ENCODE measurements at regions not wholly inside any gene's neighbourhood (a gene's known extent, or its start where the extent isn't known, plus 50 kb on each side); places are given as distances from the start of the nearest gene placed in this dataset.
"Not testable (repeated sequence)": the region's sequence is repeated elsewhere in the genome, so short reads cannot be mapped to it uniquely, and the experiment has no call there.

DNA sequence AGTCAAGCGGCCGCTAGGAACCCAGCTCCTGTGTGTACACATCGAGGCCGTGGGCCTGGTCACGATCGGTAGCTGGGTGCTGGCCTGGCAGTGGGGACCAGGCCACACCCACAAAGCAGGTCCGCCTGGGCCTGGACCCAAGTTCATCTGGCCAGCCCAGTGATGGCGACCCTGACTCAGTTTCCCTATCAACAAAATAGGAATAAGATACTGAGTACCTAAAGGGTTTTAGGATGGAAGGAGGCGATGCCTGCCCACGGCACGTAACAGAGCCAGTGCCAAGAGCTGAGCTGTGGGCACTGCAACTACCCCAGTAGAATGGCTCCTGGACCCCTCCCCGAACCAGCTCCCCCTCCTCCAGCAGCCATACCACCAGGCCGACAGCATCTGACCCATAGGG lies 243.5 kb upstream of the SGCG start:
- WGBS (ENCODE audit: insufficient coverage): 96% methylated on average over 7 of the region's 13 CpGs
- Histone ChIP-seq H3K9me3 (replicated peaks; ENCODE audit: control insufficient read depth, low read depth, low read length) (no peaks in the 10 kb centered on the region), H3K4me1 (ENCODE audit: control insufficient read depth, insufficient read depth, low read length) (no peaks in the 10 kb centered on the region), H3K36me3 (ENCODE audit: control insufficient read depth, insufficient read depth, low read length) (no peaks in the 10 kb centered on the region), H3K27ac (ENCODE audit: low read length) (no peak overlapping the region), H3K4me3 (ENCODE audit: low read length) (no peak overlapping the region), H3K27me3 (ENCODE audit: control insufficient read depth, insufficient read depth, low read length) (no peaks in the 10 kb centered on the region)
- no peak for DNase-seq

DNA sequence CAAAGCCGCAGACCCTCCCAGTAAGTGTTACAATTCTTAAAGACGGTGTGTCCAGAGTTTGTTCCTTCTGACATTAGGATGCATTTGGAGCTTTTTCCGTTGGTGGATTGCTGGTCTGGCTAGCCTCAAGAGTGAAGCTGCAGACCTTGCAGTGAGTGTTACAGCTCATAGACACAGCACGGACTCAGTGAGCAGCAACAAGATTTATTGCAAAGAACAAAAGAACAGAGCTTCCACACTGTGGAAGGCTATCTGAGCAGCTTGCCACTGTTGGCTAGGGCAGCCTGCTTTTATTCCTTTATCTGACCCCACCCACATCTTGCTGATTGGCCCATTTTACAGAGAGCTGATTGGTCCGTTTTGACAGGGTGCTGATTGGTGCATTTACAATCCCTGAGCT lies 242.8 kb upstream of the SGCG start:
- no peaks in the 10 kb centered on the region for H3K27me3 ChIP-seq (ENCODE audit: control insufficient read depth, insufficient read depth, low read length)
- no peaks in the 10 kb centered on the region for H3K9me3 ChIP-seq (replicated peaks; ENCODE audit: control insufficient read depth, low read depth, low read length)
- no peak overlapping the region for H3K4me3 ChIP-seq (ENCODE audit: low read length)
- 90% methylated on average over 4 of the region's 5 CpGs for WGBS (ENCODE audit: insufficient coverage)
- H3K36me3 ChIP-seq (ENCODE audit: control insufficient read depth, insufficient read depth, low read length): no peaks in the 10 kb centered on the region
- no peak overlapping the region for H3K27ac ChIP-seq (ENCODE audit: low read length)
- H3K4me1 ChIP-seq (ENCODE audit: control insufficient read depth, insufficient read depth, low read length): no peaks in the 10 kb centered on the region
- no peak for DNase-seq

DNA sequence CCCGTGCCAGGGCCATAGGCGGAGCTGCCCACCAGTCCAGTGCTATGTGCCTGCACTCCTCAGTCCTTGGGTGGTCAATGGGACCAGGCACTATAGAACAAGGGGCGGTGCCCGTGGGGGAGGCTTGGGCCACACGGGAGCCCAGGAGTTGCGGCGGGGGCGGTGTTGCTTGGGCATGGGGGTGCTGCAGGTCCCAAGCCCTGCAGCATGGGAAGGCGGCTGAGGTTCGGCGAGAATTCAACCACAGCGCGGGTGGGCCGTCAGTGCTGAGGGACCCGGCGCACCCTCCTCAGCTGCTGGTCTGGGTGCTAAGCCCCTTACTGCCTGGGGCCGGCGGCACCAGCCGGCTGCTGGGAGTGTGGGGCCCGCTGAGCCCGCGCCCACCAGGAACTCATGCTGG lies 242.2 kb upstream of the SGCG start:
- H3K27me3 ChIP-seq (ENCODE audit: control insufficient read depth, insufficient read depth, low read length): no peaks in the 10 kb centered on the region
- 89% methylated on average over 22 of the region's 22 CpGs for WGBS (ENCODE audit: insufficient coverage)

DNA sequence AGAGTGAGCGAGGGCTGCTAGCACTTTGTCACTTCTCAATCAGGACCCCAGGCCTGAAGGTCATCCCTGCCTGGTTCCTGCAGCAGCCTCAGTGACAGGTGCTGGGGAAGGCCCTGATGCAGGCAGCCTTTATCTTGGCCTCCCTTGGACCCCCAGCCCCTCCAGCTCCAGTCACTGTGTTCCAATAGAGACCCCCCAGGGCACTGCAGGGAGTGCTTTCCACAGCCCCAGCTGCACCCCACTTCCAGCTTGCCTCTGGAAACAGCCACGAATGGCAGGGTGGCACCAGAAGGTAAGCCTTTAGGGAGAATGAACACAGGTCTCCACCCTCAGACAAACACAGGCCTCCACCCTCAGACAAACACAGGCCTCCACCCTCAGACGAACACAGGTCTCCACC lies 241.6 kb upstream of the SGCG start:
- no peaks in the 10 kb centered on the region for H3K36me3 ChIP-seq (ENCODE audit: control insufficient read depth, insufficient read depth, low read length)
- no peaks in the 10 kb centered on the region for H3K4me1 ChIP-seq (ENCODE audit: control insufficient read depth, insufficient read depth, low read length)
- no peaks in the 10 kb centered on the region for H3K9me3 ChIP-seq (replicated peaks; ENCODE audit: control insufficient read depth, low read depth, low read length)
- H3K27ac ChIP-seq (ENCODE audit: low read length): no peak overlapping the region
- H3K27me3 ChIP-seq (ENCODE audit: control insufficient read depth, insufficient read depth, low read length): no peaks in the 10 kb centered on the region
- no peak overlapping the region for H3K4me3 ChIP-seq (ENCODE audit: low read length)
- DNase-seq: no peak
- whole genome bisulfite sequencing (ENCODE audit: insufficient coverage): 72% methylated on average over 3 of the region's 3 CpGs

More for the DNA sequence above, 242.2 kb upstream of the SGCG start:
- no peaks in the 10 kb centered on the region for H3K4me1 ChIP-seq (ENCODE audit: control insufficient read depth, insufficient read depth, low read length)
- no peaks in the 10 kb centered on the region for H3K9me3 ChIP-seq (replicated peaks; ENCODE audit: control insufficient read depth, low read depth, low read length)
- no peak overlapping the region for H3K27ac ChIP-seq (ENCODE audit: low read length)
- no peak overlapping the region for H3K4me3 ChIP-seq (ENCODE audit: low read length)
- H3K36me3 ChIP-seq (ENCODE audit: control insufficient read depth, insufficient read depth, low read length): no peaks in the 10 kb centered on the region
- DNase-seq: no peak

DNA sequence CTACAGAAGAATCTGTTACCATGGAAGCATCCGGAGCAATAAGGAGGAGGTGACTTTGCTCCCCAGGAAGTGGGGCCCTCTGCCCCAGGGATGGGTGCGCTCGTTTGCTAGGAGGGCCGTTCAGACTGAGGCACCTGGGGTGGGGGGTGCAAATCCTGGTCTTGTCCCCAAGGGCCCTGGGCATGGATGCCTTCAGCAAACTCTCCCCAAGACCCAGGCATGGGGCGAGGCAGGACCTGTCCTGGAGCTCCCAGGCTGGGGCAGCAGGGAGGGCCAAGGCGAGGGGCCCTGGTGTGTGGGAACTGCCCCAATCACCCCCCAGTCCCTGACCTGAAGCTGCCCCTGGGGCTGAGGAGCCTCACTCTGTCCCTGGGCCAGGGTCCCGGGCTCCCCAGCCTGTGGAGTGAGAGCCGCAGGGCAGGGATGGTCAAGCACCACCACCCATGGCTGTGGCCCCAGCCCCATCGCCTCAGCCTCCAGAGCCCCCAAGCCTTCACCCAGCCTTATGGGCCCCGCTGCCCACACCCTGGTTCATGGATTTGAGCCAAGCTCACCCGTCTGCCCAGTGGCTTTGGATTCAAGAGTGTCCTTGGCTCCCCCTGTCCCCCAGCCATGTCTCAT lies 240.6 kb upstream of the SGCG start:
- no peak for DNase-seq
- Histone ChIP-seq H3K27me3 (ENCODE audit: control insufficient read depth, insufficient read depth, low read length) (no peaks in the 10 kb centered on the region), H3K4me3 (ENCODE audit: low read length) (no peak overlapping the region), H3K27ac (ENCODE audit: low read length) (no peak overlapping the region), H3K36me3 (ENCODE audit: control insufficient read depth, insufficient read depth, low read length) (no peaks in the 10 kb centered on the region), H3K4me1 (ENCODE audit: control insufficient read depth, insufficient read depth, low read length) (no peaks in the 10 kb centered on the region), H3K9me3 (replicated peaks; ENCODE audit: control insufficient read depth, low read depth, low read length) (no peaks in the 10 kb centered on the region)
- WGBS (ENCODE audit: insufficient coverage): 80% methylated on average over 7 of the region's 11 CpGs

DNA sequence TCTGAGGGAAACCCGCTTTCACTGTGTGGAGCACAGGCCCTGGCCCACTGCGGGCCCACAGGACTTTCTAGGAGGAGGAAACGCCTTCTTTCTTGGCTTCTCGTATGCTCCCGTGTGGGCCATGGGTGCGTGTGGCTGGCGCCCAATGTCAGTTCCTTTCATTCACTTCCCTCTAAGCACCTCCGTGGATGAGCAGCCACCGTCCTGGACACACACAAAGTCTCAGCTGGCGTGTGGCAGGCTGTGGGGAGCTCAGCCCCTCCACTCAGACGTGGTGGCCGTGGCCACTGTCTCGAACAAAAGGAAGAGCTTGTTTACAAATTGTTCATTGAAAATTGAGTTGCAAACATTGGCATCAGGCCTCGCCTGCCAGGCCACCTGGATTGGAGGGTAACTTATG lies 240.0 kb upstream of the SGCG start:
- Histone ChIP-seq H3K27me3 (ENCODE audit: control insufficient read depth, insufficient read depth, low read length) (no peaks in the 10 kb centered on the region), H3K9me3 (replicated peaks; ENCODE audit: control insufficient read depth, low read depth, low read length) (no peaks in the 10 kb centered on the region), H3K4me1 (ENCODE audit: control insufficient read depth, insufficient read depth, low read length) (no peaks in the 10 kb centered on the region), H3K4me3 (ENCODE audit: low read length) (no peak overlapping the region), H3K36me3 (ENCODE audit: control insufficient read depth, insufficient read depth, low read length) (no peaks in the 10 kb centered on the region), H3K27ac (ENCODE audit: low read length) (no peak overlapping the region)
- 93% methylated on average over 3 of the region's 14 CpGs for WGBS (ENCODE audit: insufficient coverage)
- DNase-seq: no peak

DNA sequence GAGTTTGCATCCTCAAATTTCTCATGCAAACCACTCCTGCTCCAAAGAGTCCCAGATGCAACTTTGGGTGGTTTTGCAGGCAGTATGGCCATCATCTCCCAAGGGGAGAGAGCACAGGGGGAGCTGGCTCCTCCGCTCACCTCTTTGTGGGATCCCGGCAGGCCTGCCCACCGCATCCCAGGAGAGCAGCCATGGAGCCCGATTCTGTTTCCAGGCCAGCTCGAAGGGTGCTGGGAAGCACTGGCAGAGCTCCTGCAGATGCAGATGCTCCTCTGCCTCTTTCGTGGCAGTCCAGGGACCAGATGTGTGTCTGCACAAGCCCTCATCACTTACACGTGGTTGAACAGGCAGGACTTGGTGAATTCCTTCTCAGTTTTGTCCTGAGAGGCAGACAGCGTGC lies 239.3 kb upstream of the SGCG start:
- H3K4me1 ChIP-seq (ENCODE audit: control insufficient read depth, insufficient read depth, low read length); H3K9me3 ChIP-seq (replicated peaks; ENCODE audit: control insufficient read depth, low read depth, low read length); H3K36me3 ChIP-seq (ENCODE audit: control insufficient read depth, insufficient read depth, low read length); H3K27ac ChIP-seq (ENCODE audit: low read length); H3K27me3 ChIP-seq (ENCODE audit: control insufficient read depth, insufficient read depth, low read length); DNase-seq; H3K4me3 ChIP-seq (ENCODE audit: low read length): not testable (repeated sequence)
- 89% methylated on average over 5 of the region's 8 CpGs for WGBS (ENCODE audit: insufficient coverage)

DNA sequence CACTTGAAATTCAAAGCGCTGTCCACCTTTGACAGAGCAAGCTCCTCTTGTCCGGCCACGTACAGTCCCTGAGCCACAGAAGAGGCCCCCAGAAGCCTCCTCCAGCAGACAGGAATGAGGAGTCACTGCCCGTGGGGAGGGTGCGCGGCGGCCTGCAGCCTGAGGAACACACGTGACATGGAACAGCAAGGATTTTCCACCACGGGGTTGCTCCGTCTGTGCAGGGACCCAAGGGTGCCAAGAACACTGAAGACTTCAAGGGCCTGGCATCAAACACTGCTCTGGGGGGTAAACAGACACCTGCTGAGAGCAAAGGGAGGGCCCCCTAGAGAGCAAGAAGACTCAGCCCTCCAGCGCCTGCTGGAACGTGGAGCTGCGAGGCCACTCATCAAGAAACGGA lies 237.9 kb upstream of the SGCG start:
- not testable (repeated sequence) for H3K4me1 ChIP-seq (ENCODE audit: control insufficient read depth, insufficient read depth, low read length); H3K27me3 ChIP-seq (ENCODE audit: control insufficient read depth, insufficient read depth, low read length); DNase-seq; H3K27ac ChIP-seq (ENCODE audit: low read length); H3K36me3 ChIP-seq (ENCODE audit: control insufficient read depth, insufficient read depth, low read length); H3K4me3 ChIP-seq (ENCODE audit: low read length); H3K9me3 ChIP-seq (replicated peaks; ENCODE audit: control insufficient read depth, low read depth, low read length)
- 68% methylated on average over 11 of the region's 14 CpGs for WGBS (ENCODE audit: insufficient coverage)

DNA sequence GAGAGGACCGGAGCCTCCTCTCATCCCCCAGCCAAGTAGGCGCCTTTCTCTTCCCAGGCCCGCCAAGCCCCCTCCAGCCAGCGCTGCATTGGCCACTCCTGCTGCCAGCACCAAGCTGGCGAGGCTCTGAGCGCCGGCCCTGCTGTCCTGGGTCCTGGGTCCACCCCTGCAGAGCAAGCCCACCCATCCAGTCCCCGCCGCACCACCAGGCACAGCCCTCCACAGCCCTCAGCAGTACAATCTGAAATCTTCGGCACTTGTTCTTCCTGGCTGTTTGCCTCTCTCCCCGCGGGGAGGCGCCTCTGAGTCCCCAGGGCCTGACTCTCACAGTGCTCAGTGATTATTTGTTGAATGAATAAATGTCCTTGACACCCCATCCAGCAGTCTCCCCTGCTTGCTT lies 236.4 kb upstream of the SGCG start:
- H3K4me1 ChIP-seq (ENCODE audit: control insufficient read depth, insufficient read depth, low read length): no peaks in the 10 kb centered on the region
- WGBS (ENCODE audit: insufficient coverage): 83% methylated on average over 9 of the region's 13 CpGs
- H3K9me3 ChIP-seq (replicated peaks; ENCODE audit: control insufficient read depth, low read depth, low read length): no peaks in the 10 kb centered on the region
- H3K4me3 ChIP-seq (ENCODE audit: low read length): no peak overlapping the region
- DNase-seq: no peak
- no peak overlapping the region for H3K27ac ChIP-seq (ENCODE audit: low read length)
- H3K27me3 ChIP-seq (ENCODE audit: control insufficient read depth, insufficient read depth, low read length): no peaks in the 10 kb centered on the region
- H3K36me3 ChIP-seq (ENCODE audit: control insufficient read depth, insufficient read depth, low read length): no peaks in the 10 kb centered on the region

DNA sequence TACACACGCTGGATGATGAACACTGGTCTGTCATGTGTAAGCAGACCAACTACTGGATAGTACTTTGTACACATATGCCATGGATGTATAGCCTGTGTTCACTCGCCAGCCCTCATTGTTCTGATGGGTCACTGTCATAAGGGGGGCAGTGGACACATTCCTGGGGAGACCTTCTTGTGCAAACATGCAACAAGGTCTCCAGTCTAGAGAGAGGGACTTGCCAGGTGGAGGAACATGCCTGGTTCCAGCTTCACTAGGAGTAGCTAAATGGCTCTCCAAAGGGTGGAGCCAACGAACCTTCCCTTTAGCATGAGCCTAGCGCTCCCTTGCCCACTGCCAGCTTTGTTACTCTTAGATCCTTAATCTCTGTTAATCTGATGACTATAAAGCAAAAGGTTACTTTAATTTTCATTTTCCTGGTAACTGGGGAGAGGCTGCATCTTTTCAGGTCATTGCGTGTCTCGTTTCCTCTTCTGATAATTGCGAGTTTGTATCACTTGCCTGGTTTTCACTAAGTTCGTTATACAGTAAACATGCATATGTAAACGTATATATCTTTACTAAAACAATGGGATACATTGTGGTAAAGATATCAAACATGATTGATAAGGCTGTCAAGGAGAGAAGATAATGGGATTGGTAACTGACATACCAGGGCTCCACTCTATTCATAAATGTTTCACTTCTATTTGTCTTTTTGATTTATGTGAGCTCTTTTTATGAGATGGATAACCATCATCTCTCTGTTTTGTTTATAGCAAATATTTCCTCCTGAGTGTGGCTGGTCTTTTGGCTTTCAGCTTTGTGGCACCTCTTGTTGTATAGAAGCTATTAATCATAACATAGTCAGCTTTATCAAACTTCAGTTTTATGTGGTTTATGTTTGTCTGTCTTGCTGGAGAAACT lies 235.2 kb upstream of the SGCG start:
- no peaks in the 10 kb centered on the region for H3K36me3 ChIP-seq (ENCODE audit: control insufficient read depth, insufficient read depth, low read length)
- WGBS (ENCODE audit: insufficient coverage): 100% methylated on average over 1 of the region's 9 CpGs
- no peaks in the 10 kb centered on the region for H3K4me1 ChIP-seq (ENCODE audit: control insufficient read depth, insufficient read depth, low read length)
- H3K27ac ChIP-seq (ENCODE audit: low read length): no peak overlapping the region
- DNase-seq: no peak
- H3K9me3 ChIP-seq (replicated peaks; ENCODE audit: control insufficient read depth, low read depth, low read length): no peaks in the 10 kb centered on the region
- no peaks in the 10 kb centered on the region for H3K27me3 ChIP-seq (ENCODE audit: control insufficient read depth, insufficient read depth, low read length)
- no peak overlapping the region for H3K4me3 ChIP-seq (ENCODE audit: low read length)

Data from muscle of leg (tissue), 3 donors.